Stimulated activated naive CD8-positive, alpha-beta T cell treated with anti-CD3 and anti-CD28 coated beads, Interleukin-15, amount 100 ng/mL, for 72 hours (primary cell): ENCODE measurements at regions not wholly inside any gene's neighbourhood (a gene's known extent, or its start where the extent isn't known, plus 50 kb on each side); places are given as distances from the start of the nearest gene placed in this dataset.

Experiments
- ATAC-seq: fragments of 150-1000 bp; cut with Tn5 transposase; 2 replicates; pipeline ENCODE4 v1.10.0; 2021; ENCODE audit warnings: mild to moderate bottlenecking, moderate library complexity
- DNase-seq, 2 donors: peaks; one replicate each; pipeline ENCODE4 v3.0.0; 2021 to 2022
- H3K27ac Mint-ChIP-seq, 2 donors: one replicate each; pipeline ENCODE4 v1.8.0; 2022; ENCODE audit warnings: mild to moderate bottlenecking in 2 of 2, mixed read lengths in 2 of 2, moderate library complexity in 2 of 2
- H3K27me3 Mint-ChIP-seq: one replicate; pipeline ENCODE4 v1.8.0; 2022; ENCODE audit warnings: mixed read lengths
- H3K4me1 Mint-ChIP-seq: one replicate; pipeline ENCODE4 v1.8.0; 2022; ENCODE audit warnings: mild to moderate bottlenecking, mixed read lengths
- H3K4me3 Mint-ChIP-seq, 2 donors: one replicate each; pipeline ENCODE4 v1.8.0; 2022; ENCODE audit warnings: mild to moderate bottlenecking in 2 of 2, mixed read lengths in 2 of 2, moderate library complexity in 1 of 2
- H3K9me3 Mint-ChIP-seq, 2 donors: one replicate each; pipeline ENCODE4 v1.8.0; 2022; ENCODE audit warnings: mixed read lengths in 2 of 2

- H3K9me3 Mint-ChIP-seq: peaks cover 0 to 7% of the 10 kb centered on the region in 2 donors
- DNase-seq (no peak), ATAC-seq (no peak)
- no peak overlapping the region for H3K27ac Mint-ChIP-seq
- H3K4me1 Mint-ChIP-seq: no peaks in the 10 kb centered on the region
- H3K4me3 Mint-ChIP-seq: no peak overlapping the region
- no peaks in the 10 kb centered on the region for H3K27me3 Mint-ChIP-seq
Observed at GRCh38 chr7:109178342-109178741, 608.7 kb downstream of the DNAJB9 start.

- Mint-ChIP-seq H3K9me3 (peaks cover 7 to 8% of the 10 kb centered on the region in 2 donors), H3K27me3 (no peaks in the 10 kb centered on the region), H3K4me1 (no peaks in the 10 kb centered on the region), H3K4me3 (no peak overlapping the region), H3K27ac (no peak overlapping the region)
- no peak for DNase-seq
- ATAC-seq: no peak
Observed at GRCh38 chr7:109179601-109180000, 609.9 kb downstream of the DNAJB9 start.

- no peak for DNase-seq
- Mint-ChIP-seq H3K27me3 (no peaks in the 10 kb centered on the region), H3K4me1 (no peaks in the 10 kb centered on the region), H3K9me3 (peaks cover 0 to 4% of the 10 kb centered on the region in 2 donors), H3K4me3 (no peak overlapping the region), H3K27ac (no peak overlapping the region)
- ATAC-seq: no peak
Observed at GRCh38 chr7:109190766-109191398, 621.2 kb downstream of the DNAJB9 start.

GRCh38 chr7:109206196-109206595 is 636.5 kb downstream of the DNAJB9 start:
- H3K9me3 Mint-ChIP-seq: peaks cover 15 to 22% of the 10 kb centered on the region in 2 donors
- H3K4me1 Mint-ChIP-seq: no peaks in the 10 kb centered on the region

GRCh38 chr7:109213081-109213480 is 643.4 kb downstream of the DNAJB9 start:
- Mint-ChIP-seq H3K27me3 (no peaks in the 10 kb centered on the region), H3K27ac (no peak overlapping the region), H3K9me3 (peaks cover 6 to 7% of the 10 kb centered on the region in 2 donors), H3K4me3 (no peak overlapping the region), H3K4me1 (no peaks in the 10 kb centered on the region)
- no peak for DNase-seq
- no peak for ATAC-seq

More at GRCh38 chr7:109206196-109206595, 636.5 kb downstream of the DNAJB9 start:
- DNase-seq: no peak
- Mint-ChIP-seq H3K4me3 (no peak overlapping the region), H3K27me3 (no peaks in the 10 kb centered on the region), H3K27ac (no peak overlapping the region)
- no peak for ATAC-seq

- no peak for DNase-seq
- ATAC-seq: no peak
- no peak overlapping the region for H3K27ac Mint-ChIP-seq
- H3K27me3 Mint-ChIP-seq: no peaks in the 10 kb centered on the region
- H3K4me3 Mint-ChIP-seq: no peak overlapping the region
- H3K4me1 Mint-ChIP-seq: no peaks in the 10 kb centered on the region
- H3K9me3 Mint-ChIP-seq: peaks cover 0 to 10% of the 10 kb centered on the region in 2 donors
Observed at GRCh38 chr7:109215341-109215740, 645.7 kb downstream of the DNAJB9 start.

- Mint-ChIP-seq H3K4me3 (no peak overlapping the region), H3K9me3 (peaks cover 0 to 4% of the 10 kb centered on the region in 2 donors)
- no peak for ATAC-seq
Observed at GRCh38 chr7:109224100-109224499, 654.4 kb downstream of the DNAJB9 start.

GRCh38 chr7:109226699-109227098 is 657.0 kb downstream of the DNAJB9 start:
- H3K4me3 Mint-ChIP-seq: no peak overlapping the region
- H3K27ac Mint-ChIP-seq: no peak overlapping the region
- no peak for ATAC-seq
- DNase-seq: no peak
- no peaks in the 10 kb centered on the region for H3K4me1 Mint-ChIP-seq
- no peaks in the 10 kb centered on the region for H3K27me3 Mint-ChIP-seq
- peaks cover 0 to 7% of the 10 kb centered on the region in 2 donors for H3K9me3 Mint-ChIP-seq

More at GRCh38 chr7:109224100-109224499, 654.4 kb downstream of the DNAJB9 start:
- no peaks in the 10 kb centered on the region for H3K4me1 Mint-ChIP-seq
- H3K27me3 Mint-ChIP-seq: no peaks in the 10 kb centered on the region
- no peak overlapping the region for H3K27ac Mint-ChIP-seq
- DNase-seq: no peak

- Mint-ChIP-seq H3K4me3 (no peak overlapping the region), H3K4me1 (no peaks in the 10 kb centered on the region), H3K9me3 (peaks cover 10 to 20% of the 10 kb centered on the region in 2 donors)
Observed at GRCh38 chr7:109235316-109235715, 665.6 kb downstream of the DNAJB9 start.

GRCh38 chr7:109246330-109247077 is 676.8 kb downstream of the DNAJB9 start:
- peaks cover 0 to 12% of the 10 kb centered on the region in 2 donors for H3K9me3 Mint-ChIP-seq

More at GRCh38 chr7:109235316-109235715, 665.6 kb downstream of the DNAJB9 start:
- Mint-ChIP-seq H3K27me3 (no peaks in the 10 kb centered on the region), H3K27ac (no peak overlapping the region)
- ATAC-seq: no peak
- DNase-seq: no peak

GRCh38 chr7:109256762-109257560 is 687.3 kb downstream of the DNAJB9 start:
- no peak overlapping the region for H3K4me3 Mint-ChIP-seq
- H3K9me3 Mint-ChIP-seq: no peaks in the 10 kb centered on the region
- DNase-seq: no peak
- no peak for ATAC-seq
- H3K4me1 Mint-ChIP-seq: no peaks in the 10 kb centered on the region
- no peaks in the 10 kb centered on the region for H3K27me3 Mint-ChIP-seq
- no peak overlapping the region for H3K27ac Mint-ChIP-seq

More at GRCh38 chr7:109246330-109247077, 676.8 kb downstream of the DNAJB9 start:
- H3K4me1 Mint-ChIP-seq: no peaks in the 10 kb centered on the region
- no peaks in the 10 kb centered on the region for H3K27me3 Mint-ChIP-seq
- ATAC-seq: no peak
- DNase-seq: no peak
- no peak overlapping the region for H3K4me3 Mint-ChIP-seq
- H3K27ac Mint-ChIP-seq: peak overlapping the region in 1 of 2 donors; percentile 24

- Mint-ChIP-seq H3K4me3 (no peak overlapping the region), H3K27ac (no peak overlapping the region), H3K27me3 (no peaks in the 10 kb centered on the region), H3K4me1 (no peaks in the 10 kb centered on the region), H3K9me3 (no peaks in the 10 kb centered on the region)
- no peak for DNase-seq
- ATAC-seq: no peak
Observed at GRCh38 chr7:109259151-109259550, 689.5 kb downstream of the DNAJB9 start.

- Mint-ChIP-seq H3K27me3 (no peaks in the 10 kb centered on the region), H3K9me3 (no peaks in the 10 kb centered on the region), H3K4me1 (no peaks in the 10 kb centered on the region), H3K4me3 (no peak overlapping the region), H3K27ac (no peak overlapping the region)
- ATAC-seq: no peak
- DNase-seq: no peak
Observed at GRCh38 chr7:109261781-109262180, 692.1 kb downstream of the DNAJB9 start.

- H3K4me1 Mint-ChIP-seq: no peaks in the 10 kb centered on the region
- no peak overlapping the region for H3K4me3 Mint-ChIP-seq
- ATAC-seq (no peak), DNase-seq (no peak)
- H3K27me3 Mint-ChIP-seq: no peaks in the 10 kb centered on the region
- H3K9me3 Mint-ChIP-seq: peaks cover 0 to 13% of the 10 kb centered on the region in 2 donors
- H3K27ac Mint-ChIP-seq: no peak overlapping the region
Observed at GRCh38 chr7:109266610-109267009, 696.9 kb downstream of the DNAJB9 start.

GRCh38 chr7:109276348-109276747 is 706.7 kb downstream of the DNAJB9 start:
- peaks cover 0 to 5% of the 10 kb centered on the region in 2 donors for H3K9me3 Mint-ChIP-seq
- DNase-seq (no peak), ATAC-seq (no peak)
- no peaks in the 10 kb centered on the region for H3K4me1 Mint-ChIP-seq
- no peak overlapping the region for H3K27ac Mint-ChIP-seq
- H3K4me3 Mint-ChIP-seq: no peak overlapping the region
- no peaks in the 10 kb centered on the region for H3K27me3 Mint-ChIP-seq

- Mint-ChIP-seq H3K4me3 (no peak overlapping the region), H3K27ac (no peak overlapping the region), H3K9me3 (peaks cover 12 to 13% of the 10 kb centered on the region in 2 donors), H3K4me1 (no peaks in the 10 kb centered on the region), H3K27me3 (no peaks in the 10 kb centered on the region)
- no peak for DNase-seq
- ATAC-seq: no peak
Observed at GRCh38 chr7:109282726-109283125, 713.1 kb downstream of the DNAJB9 start.
